Midbrain (tissue), 1 donor: ENCODE measurements at regions not wholly inside any gene's neighbourhood (a gene's known extent, or its start where the extent isn't known, plus 50 kb on each side); places are given as distances from the start of the nearest gene placed in this dataset.
"Not testable (repeated sequence)": the region's sequence is repeated elsewhere in the genome, so short reads cannot be mapped to it uniquely, and the experiment has no call there.

Experiments
- DNase-seq: peaks from one replicate; lab custom pipeline; 2025; lab: John Stamatoyannopoulos, UW

DNA sequence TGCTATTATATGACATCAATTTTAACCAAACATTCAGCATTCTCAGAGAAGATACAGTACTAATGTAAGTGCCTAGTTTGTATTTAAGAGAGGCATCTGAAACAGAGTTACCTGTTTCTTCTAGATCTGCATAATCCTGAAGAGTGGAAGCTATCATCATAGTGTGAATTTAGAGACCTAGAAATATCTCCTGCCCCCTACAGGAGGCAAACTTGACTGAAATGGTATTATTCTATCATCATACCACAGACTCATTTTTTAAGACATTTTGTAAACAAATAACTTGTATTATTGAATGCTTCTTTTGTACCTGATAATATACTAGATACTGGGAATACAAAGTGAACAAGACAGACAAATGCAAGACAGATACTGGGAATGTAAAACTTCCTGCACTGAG lies 216.8 kb upstream of the RPS23 start:
- DNase-seq = no peak

- DNase-seq = no peak
These were observed 215.1 kb upstream of the RPS23 start for GRCh38 chr5:82493221-82493620.

DNA sequence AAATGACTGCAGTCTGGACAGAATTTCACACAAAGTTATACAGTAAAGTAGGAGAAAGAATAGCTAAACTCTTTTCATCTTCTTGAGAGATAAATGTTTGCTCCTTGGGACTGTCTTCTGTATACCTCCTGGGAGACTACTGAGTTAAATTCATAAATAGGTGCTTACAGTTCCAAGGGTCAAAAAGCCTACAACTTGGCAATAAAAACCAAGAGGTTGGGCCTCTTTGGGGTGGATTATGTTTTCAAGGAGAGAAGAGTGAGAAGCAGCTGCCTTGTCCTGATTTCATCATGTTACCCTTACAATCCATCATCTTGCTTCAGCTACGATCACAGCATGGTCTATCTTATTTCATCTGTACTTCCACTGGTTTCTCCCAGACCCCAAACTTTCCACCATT lies 213.2 kb upstream of the RPS23 start:
- DNase-seq = no peak

DNA sequence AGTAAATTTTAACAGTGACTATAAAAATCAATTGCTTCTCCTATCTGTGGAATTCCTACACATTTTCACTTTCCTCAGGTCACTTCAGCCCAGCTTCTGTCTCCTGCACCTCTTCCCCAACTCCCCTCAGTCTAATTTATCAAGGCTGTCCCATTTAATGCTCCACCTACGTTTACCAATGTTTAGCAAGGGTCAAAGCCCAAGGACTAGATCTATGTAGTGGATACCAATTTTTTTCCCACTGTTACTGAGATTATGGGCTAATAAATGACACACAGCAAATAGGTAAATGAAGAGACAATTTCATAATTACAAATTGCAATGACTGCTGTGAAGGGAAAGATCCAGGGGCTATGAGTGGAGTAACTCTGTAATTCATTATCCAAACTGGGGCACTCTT lies 211.5 kb upstream of the RPS23 start:
- DNase-seq = no peak

- no peak for DNase-seq
These were observed 209.0 kb upstream of the RPS23 start for GRCh38 chr5:82487131-82487530.

DNA sequence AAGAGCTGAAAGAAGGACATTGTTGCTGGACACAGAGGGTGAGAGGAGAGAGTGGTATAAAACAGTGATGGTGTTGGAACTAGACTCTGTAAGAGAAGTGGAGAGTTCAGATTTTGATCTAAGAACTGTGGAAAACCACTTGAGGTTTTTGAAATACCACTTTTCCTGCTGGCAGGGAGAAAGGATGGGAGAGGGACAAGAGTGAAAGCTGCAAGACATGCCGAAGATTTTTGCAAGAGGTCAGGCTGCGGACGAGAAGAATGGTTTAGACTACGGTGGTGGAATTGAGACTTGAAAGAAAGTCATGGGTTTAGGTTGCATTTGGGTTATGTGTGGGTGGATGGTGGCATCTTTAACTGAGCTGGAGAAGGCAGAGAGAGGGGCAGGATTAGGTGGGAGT lies 202.2 kb upstream of the RPS23 start:
- DNase-seq = no peak

DNA sequence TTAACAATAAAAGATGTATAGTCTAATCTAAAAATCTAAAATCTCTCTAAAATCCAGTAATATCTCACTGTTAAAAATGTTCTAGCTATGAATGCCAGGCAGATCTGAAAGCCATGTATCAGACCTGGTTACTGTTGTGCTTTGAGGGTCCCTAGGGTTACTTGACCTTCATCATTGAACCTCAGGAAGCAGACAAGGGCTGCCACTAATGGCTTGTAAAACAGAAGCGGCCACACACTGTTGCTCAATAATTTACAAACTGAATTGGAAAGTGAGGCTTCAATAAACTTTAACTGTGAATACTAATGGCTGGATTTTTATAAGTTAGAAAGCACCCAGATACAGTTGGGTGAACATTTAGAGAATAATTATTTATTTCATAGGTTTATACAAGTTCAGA lies 198.0 kb upstream of the RPS23 start:
- no peak for DNase-seq

DNA sequence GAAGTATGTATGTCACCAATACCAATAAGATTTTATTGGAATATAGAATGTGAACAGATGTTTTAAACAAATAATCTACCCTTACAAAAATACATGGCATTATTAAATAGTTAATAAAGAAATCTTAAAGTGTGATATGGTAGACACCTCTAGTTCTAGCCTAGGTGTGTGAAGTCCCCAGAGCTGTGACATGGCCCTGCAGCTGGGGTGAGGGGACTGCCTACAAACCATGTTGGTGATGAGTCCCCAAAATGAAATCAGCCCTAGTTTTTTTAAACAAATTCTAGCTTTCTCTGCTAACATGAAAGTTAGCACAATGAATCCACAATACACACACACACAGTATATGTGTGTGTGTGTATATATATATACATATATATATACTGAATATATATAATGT lies 195.1 kb upstream of the RPS23 start:
- no peak for DNase-seq

- no peak for DNase-seq
These were observed 192.2 kb upstream of the RPS23 start for GRCh38 chr5:82470185-82470994.

GRCh38 chr5:82466986-82467561 lies 188.9 kb upstream of the RPS23 start:
- DNase-seq = no peak

DNA sequence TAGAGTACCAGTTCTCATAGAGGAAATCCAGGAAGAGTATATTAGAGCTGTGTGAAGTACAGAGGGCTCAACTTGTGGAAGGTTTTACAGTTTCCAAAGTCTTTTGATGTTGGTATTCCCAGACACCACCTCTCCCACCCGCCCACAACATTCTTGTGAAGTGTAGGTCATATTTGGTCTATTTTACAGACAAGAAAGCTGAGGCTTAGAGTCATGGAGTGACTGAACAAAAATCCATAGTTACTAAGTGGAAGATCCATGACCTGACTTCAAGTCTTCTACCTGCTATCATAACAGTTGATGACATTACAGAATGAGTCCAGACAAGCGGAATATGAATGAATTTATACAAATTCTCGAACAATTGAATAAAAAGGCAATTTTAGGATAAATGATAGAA lies 187.1 kb upstream of the RPS23 start:
- no peak for DNase-seq

GRCh38 chr5:82459626-82460025 lies 181.5 kb upstream of the RPS23 start:
- no peak for DNase-seq

DNA sequence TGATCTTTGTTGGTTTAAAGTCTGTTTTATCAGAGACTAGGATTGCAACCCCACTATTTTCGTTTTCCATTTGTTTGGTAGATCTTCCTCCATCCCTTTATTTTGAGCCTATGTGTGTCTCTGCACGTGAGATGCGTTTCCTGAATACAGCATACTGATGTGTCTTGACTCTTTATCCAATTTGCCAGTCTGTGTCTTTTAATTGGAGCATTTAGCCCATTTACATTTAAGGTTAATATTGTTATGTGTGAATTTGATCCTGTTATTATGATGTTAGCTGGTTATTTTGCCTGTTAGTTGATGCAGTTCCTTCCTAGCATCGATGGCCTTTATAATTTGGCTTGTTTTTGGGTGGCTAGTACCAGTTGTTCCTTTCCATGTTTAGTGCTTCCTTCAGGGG lies 177.2 kb upstream of the RPS23 start:
- DNase-seq = not testable (repeated sequence)

DNA sequence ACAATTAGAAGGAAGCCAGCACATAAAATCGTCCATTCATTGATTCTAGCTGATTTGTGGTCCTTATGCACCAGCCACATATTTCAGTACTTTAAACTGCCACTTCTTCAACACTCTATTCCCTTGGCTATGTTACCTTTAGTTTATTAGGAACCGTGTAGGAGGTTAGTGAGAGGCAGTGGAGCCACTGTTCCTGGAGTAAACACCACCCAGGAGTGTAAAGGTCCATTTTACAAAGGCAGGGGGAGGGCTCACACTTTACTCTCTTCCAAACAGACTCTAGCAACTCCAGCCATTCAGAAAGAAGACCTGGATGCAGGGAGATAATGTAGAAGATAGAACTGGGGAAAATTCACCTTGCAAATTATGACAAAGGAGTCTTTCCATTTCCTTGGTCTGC lies 170.2 kb upstream of the RPS23 start:
- DNase-seq = no peak

DNA sequence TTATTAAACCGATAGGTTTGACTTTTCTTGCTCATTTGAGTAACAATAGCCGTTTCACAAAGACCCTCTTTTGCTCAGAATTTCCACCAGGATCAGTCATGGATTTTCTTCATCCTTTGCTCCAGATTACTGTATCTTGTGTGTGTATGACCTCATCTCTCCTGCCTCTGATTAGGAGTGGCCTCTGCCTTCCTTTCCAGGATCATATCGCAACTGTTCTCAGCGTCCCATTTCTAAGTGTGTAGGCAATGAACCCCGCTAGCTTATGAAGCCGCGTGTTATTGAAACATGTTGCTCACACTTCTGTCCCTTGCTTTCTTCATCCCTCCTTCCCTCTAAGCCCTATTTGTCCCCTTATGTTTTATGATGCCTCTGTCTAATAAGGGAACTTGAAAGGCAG lies 169.8 kb upstream of the RPS23 start:
- no peak for DNase-seq

GRCh38 chr5:82446809-82447208 lies 168.7 kb upstream of the RPS23 start:
- no peak for DNase-seq

GRCh38 chr5:82445726-82446335 lies 167.7 kb upstream of the RPS23 start:
- no peak for DNase-seq

DNA sequence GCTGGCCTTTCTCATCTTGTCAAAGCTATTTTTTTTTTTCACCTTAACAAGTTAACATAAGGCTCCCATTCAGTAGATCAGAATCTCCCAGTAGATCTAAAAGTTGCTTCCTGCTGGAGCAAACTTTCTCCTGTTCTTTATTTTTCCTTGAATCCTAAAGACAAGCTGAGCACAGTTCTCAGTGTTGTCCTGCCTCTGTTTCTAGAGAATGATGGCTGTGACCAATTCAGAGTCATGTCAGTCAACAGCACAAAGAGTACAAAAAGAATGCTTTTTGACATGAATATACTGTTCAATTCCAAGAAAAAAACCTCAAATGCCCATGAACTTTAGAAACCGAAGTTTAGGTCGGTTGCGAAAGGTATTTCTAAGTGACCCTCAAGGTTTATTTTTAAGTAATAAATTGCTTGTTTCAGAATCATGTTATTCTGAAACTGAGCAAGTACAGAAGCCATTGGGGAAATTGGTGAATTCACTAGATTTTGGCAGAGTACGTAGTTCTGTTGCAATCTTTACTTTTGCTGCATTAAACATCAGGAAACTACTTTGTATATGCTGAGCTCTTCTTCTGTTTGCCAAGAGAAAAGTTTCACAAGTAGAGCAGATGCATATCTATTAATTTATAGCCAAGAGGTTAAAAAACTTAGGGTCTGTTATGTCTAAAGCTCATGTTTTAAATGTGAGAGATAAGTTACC lies 161.7 kb upstream of the RPS23 start:
- DNase-seq = no peak

DNA sequence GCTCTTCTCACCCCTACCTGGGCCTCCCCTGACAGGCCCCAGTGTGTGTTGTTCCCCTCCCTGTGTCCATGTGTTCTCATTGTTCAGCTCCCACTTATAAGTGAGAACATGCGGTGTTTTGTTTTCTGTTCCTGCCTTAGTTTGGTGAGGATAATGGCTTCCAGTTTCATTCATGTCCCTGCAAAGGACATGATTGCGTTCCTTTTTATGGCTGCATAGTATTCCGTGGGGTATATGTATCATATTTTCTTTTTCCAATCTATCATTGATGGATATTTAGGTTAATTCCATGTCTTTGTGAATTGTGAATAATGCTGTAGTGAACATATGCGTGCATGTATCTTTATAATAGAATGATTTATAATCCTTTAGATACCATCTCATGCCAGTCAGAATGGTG lies 159.4 kb upstream of the RPS23 start:
- DNase-seq = not testable (repeated sequence)

DNA sequence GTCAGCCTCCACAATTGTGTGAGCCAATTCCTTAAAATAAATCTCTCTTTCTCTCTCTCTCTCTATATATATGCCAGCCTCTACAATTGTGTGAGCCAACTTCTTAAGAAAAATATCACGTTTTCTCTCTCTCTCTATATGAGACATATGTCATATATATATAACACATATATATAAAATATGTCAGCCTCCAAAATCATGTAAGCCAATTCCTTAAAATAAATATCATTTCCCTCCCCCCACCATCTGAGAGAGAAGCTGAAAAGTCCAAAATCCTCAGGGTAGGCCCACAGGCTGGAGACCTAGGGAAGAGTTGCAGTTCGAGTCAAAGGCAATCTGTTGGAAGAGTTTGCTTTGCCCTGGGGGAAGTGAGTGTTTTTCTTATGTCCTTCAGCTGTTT lies 158.1 kb upstream of the RPS23 start:
- no peak for DNase-seq

DNA sequence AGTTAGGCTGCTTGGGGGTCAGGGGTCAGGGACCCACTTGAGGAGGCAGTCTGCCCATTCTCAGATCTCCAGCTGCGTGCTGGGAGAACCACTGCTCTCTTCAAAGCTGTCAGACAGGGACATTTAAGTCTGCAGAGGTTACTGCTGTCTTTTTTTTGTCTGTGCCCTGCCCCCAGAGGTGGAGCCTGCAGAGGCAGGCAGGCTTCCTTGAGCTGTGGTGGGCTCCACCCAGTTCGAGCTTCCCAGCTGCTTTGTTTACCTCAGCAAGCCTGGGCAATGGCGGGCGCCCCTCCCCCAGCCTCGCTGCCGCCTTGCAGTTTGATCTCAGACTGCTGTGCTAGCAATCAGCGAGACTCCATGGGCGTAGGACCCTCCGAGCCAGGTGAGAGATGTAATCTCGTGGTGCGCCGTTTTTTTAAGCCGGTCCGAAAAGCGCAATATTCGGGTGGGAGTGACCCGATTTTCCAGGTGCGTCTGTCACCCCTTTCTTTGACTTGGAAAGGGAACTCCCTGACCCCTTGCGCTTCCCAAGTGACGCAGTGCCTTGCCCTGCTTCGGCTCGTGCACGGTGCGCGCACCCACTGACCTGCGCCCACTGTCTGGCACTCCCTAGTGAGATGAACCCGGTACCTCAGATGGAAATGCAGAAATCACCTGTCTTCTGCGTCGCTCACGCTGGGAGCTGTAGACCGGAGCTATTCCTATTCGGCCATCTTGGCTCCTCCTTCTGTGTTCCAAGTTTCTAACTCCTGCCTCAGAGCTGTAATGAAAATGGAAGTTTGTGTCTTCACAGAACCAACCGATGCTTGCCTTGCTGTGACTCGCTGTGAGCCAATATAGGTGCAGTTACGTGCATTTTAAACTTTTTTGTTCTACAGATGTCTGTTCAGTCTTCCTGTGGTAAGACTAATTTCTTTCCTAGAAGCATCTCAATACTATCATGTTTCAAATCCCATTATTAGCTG lies 156.8 kb upstream of the RPS23 start:
- DNase-seq = not testable (repeated sequence)
